Immature natural killer cell (primary cell): ENCODE measurements at regions not wholly inside any gene's neighbourhood (a gene's known extent, or its start where the extent isn't known, plus 50 kb on each side); places are given as distances from the start of the nearest gene placed in this dataset.
"Not testable (repeated sequence)": the region's sequence is repeated elsewhere in the genome, so short reads cannot be mapped to it uniquely, and the experiment has no call there.

Source experiments
- DNase-seq, 3 donors: peaks; one replicate each; pipeline ENCODE4 v3.0.0; 2022; ENCODE audit warnings: mixed read lengths in 1 of 3
- H3K27ac Mint-ChIP-seq, 6 donors: one replicate each; pipeline ENCODE4 v1.8.0; 2020; ENCODE audit warnings: mixed read lengths in 6 of 6, mild to moderate bottlenecking in 5 of 6, inconsistent platforms in 4 of 6, moderate library complexity in 3 of 6
- H3K27me3 Mint-ChIP-seq, 3 donors: one replicate each; pipeline ENCODE4 v1.8.0; 2020 to 2021; ENCODE audit warnings: low read depth in 3 of 3, mild to moderate bottlenecking in 3 of 3, mixed read lengths in 3 of 3, moderate library complexity in 3 of 3, inconsistent platforms in 1 of 3
- H3K36me3 Mint-ChIP-seq, 3 donors: one replicate each; pipeline ENCODE4 v1.8.0; 2020; ENCODE audit warnings: mixed read lengths in 3 of 3, inconsistent platforms in 2 of 3, mild to moderate bottlenecking in 2 of 3
- H3K4me1 Mint-ChIP-seq, 2 donors: one replicate each; pipeline ENCODE4 v1.8.0; 2020; ENCODE audit warnings: inconsistent platforms in 2 of 2, mild to moderate bottlenecking in 2 of 2, mixed read lengths in 2 of 2, moderate library complexity in 1 of 2
- H3K4me3 Mint-ChIP-seq, 5 donors: one replicate each; pipeline ENCODE4 v1.8.0; 2020; ENCODE audit warnings: mild to moderate bottlenecking in 5 of 5, mixed read lengths in 5 of 5, inconsistent platforms in 3 of 5, moderate library complexity in 3 of 5
- H3K9me3 Mint-ChIP-seq, 6 donors: one replicate each; pipeline ENCODE4 v1.8.0; 2020; ENCODE audit warnings: mild to moderate bottlenecking in 6 of 6, mixed read lengths in 6 of 6, inconsistent platforms in 4 of 6, moderate library complexity in 3 of 6

DNA sequence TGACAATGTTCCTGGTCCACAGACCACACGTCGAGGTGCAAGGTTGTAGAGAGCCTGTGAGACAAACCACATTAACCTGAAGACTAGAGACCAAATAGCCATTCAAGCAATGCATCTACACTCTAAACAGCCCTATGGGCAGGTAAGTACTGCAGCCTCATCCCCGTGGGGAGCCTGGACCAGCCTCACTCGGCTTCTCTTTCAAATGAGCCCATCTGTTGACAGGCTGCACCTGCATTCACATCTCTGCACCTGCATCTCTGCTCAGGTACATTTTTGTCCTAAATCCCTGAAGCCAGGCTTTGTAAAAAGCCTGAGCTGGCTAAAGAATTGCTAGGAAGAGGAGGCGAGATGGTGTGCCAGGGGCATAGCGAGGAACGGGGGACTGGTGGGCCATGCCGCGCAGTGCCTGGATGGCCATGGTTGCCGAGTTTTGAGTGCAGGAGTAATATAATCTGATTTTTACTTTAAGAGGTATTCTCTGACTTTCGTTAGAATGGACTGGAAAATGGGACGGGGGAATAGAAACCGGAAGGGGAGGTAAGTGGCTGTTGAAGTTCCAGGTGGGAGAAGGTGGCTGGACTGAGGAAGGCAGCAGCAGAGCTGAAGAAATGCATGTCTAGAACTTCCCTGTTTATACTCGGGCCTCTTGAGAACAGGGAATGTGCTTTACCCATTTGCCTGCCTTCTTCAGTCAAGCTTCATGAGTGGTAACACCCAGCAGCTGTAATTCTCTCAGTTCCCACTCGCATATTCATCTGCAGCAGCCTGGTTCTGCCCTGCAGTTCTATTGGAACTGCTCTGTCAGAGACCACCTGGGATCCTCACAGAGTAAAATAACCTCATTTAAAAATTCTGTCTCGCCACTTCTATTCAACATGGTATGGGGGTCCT, 226.4 kb downstream of the OPA1 start:
- Mint-ChIP-seq H3K36me3 (no peaks in the 10 kb centered on the region), H3K4me1 (no peaks in the 10 kb centered on the region), H3K27me3 (peaks cover 2 to 7% (median 6%) of the 10 kb centered on the region in 3 donors), H3K4me3 (no peak overlapping the region), H3K27ac (no peak overlapping the region), H3K9me3 (no peaks in the 10 kb centered on the region)
- DNase-seq: no peak

- no peak overlapping the region for H3K27ac Mint-ChIP-seq
- no peaks in the 10 kb centered on the region for H3K9me3 Mint-ChIP-seq
- H3K27me3 Mint-ChIP-seq: peaks cover 2 to 7% (median 6%) of the 10 kb centered on the region in 3 donors
- no peak overlapping the region for H3K4me3 Mint-ChIP-seq
- H3K4me1 Mint-ChIP-seq: no peaks in the 10 kb centered on the region
- no peaks in the 10 kb centered on the region for H3K36me3 Mint-ChIP-seq
- no peak for DNase-seq
Measured at GRCh38 chr3:193821151-193821668, 228.2 kb downstream of the OPA1 start.

- Mint-ChIP-seq H3K4me3 (no peak overlapping the region), H3K27me3 (peaks cover 0 to 9% (median 6%) of the 10 kb centered on the region in 3 donors), H3K4me1 (no peaks in the 10 kb centered on the region), H3K9me3 (no peaks in the 10 kb centered on the region), H3K36me3 (no peaks in the 10 kb centered on the region), H3K27ac (no peak overlapping the region)
- no peak for DNase-seq
Measured at GRCh38 chr3:193822492-193823212, 229.6 kb downstream of the OPA1 start.

DNA sequence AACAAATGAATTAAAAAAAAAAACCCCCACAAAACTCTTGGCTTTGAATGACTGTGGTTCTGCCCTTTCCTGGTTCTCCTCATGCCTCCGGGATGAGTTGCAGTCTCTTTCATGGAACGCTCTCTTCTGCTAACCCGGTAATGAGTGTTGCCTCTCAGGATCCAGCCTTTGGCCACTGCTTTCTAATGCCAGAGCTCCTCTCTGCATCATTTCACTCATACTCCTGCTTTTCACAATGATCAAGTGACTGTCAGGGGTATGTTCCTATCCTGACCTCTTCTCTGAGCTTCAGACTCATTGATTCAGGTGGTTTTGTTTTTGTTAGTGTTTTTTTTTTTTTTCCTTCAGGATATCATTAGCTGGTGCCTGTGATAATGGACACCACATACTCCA, 230.2 kb downstream of the OPA1 start:
- not testable (repeated sequence) for H3K36me3 Mint-ChIP-seq, DNase-seq, H3K4me1 Mint-ChIP-seq, H3K4me3 Mint-ChIP-seq, H3K9me3 Mint-ChIP-seq, H3K27me3 Mint-ChIP-seq, H3K27ac Mint-ChIP-seq

- Mint-ChIP-seq H3K9me3 (no peaks in the 10 kb centered on the region), H3K27ac (no peak overlapping the region), H3K36me3 (no peaks in the 10 kb centered on the region), H3K27me3 (peaks cover 3 to 10% (median 6%) of the 10 kb centered on the region in 3 donors), H3K4me1 (no peaks in the 10 kb centered on the region), H3K4me3 (no peak overlapping the region)
- DNase-seq: no peak
Measured at GRCh38 chr3:193824365-193824764, 231.4 kb downstream of the OPA1 start.

GRCh38 chr3:193825617-193826016, 232.6 kb downstream of the OPA1 start:
- Mint-ChIP-seq H3K27ac (no peak overlapping the region), H3K4me1 (no peaks in the 10 kb centered on the region), H3K36me3 (no peaks in the 10 kb centered on the region), H3K27me3 (peaks cover 5 to 13% (median 6%) of the 10 kb centered on the region in 3 donors), H3K4me3 (no peak overlapping the region), H3K9me3 (no peaks in the 10 kb centered on the region)
- DNase-seq: no peak

DNA sequence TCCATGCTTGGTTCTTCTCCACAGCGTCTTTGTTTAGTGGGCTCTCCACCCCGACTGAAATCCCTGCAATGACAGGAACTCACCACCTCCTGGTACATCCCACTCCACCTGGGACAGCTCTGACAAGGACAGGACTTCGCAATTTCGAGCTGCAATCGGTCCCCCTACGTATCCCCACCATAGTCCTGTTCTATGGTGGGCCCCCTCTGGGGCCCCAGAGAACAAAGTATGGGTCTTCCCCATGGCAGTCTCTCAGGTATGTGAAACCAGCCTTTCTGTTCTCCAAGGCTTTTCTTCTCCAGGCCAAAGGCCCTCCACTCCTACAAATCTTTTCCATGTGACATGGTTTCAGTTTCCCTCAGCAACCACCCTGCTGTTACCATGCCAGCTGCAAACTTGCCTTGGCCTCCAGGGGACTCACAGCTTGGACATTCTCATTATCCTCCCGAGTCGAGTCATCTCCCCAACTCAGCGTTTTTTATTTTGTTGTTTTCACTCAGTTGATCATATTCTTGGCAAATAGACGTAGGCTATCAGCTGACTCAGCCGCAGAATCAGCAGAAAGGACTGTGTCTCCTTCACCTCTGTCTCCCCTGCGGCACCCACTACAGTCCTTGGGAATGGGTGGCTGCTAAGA, 233.3 kb downstream of the OPA1 start:
- no peaks in the 10 kb centered on the region for H3K36me3 Mint-ChIP-seq
- H3K9me3 Mint-ChIP-seq: no peaks in the 10 kb centered on the region
- H3K27me3 Mint-ChIP-seq: peaks cover 5 to 11% (median 6%) of the 10 kb centered on the region in 3 donors
- no peak overlapping the region for H3K4me3 Mint-ChIP-seq
- DNase-seq: no peak
- H3K4me1 Mint-ChIP-seq: no peaks in the 10 kb centered on the region
- no peak overlapping the region for H3K27ac Mint-ChIP-seq

DNA sequence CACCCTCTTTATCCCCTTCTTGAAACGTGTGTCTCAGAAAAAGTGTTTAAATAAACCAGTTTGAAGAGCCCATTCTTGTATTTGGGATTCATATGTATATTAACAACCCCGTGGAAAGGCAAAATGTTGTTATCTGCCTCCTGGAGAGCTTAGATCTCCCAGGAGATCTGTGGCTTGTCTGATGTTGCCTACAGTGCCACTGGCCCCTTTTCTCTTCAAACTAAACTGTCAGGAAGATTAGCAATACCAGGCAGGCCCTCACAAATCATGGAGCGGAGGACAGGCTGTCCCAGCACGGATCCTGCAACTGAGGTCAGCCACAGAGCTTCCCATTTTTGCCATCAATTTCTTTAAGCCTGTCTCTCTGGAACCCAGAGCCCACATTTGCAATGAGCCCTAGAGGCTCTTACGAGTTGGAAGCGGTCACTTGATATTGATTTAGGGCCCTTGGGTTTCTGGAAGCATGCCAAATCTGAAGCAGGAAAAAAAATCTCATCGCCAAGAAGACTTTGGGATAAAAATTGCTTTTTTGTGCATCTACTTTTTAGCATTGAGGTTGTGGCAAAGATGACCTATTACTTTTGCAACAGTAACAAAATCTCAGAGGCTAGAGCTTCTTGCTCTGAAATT, 234.1 kb downstream of the OPA1 start:
- DNase-seq: no peak
- H3K27me3 Mint-ChIP-seq: peaks cover 5 to 11% (median 6%) of the 10 kb centered on the region in 3 donors
- H3K4me1 Mint-ChIP-seq: no peaks in the 10 kb centered on the region
- no peak overlapping the region for H3K27ac Mint-ChIP-seq
- no peak overlapping the region for H3K4me3 Mint-ChIP-seq
- H3K9me3 Mint-ChIP-seq: no peaks in the 10 kb centered on the region
- no peaks in the 10 kb centered on the region for H3K36me3 Mint-ChIP-seq

GRCh38 chr3:193827871-193828270, 234.9 kb downstream of the OPA1 start:
- H3K36me3 Mint-ChIP-seq: no peaks in the 10 kb centered on the region
- H3K9me3 Mint-ChIP-seq: no peaks in the 10 kb centered on the region

DNA sequence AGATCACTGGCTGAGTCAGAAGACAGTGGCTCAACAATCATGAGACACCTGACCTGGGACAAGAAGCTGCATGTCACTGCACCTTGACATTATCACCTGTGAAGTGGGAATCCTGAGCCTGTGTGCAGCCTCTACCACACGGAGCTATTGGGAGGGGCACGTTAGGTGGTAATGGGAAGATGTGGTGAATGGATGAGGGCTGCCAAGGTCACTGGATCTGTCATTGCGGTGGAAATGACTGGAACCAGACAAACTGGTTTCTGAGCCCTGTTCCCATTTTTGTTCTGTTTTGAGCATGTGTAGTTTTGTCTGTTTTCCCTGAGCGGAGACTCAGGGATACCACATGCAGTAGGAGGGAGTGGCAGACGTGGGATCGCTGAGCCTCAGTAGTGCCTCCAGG, 235.5 kb downstream of the OPA1 start:
- Mint-ChIP-seq H3K4me1 (no peaks in the 10 kb centered on the region), H3K27me3 (peaks cover 0 to 8% (median 5%) of the 10 kb centered on the region in 3 donors), H3K36me3 (no peaks in the 10 kb centered on the region), H3K4me3 (no peak overlapping the region), H3K27ac (no peak overlapping the region), H3K9me3 (peaks cover 0 to under 1% (median 0%) of the 10 kb centered on the region in 6 donors)
- no peak for DNase-seq

More at GRCh38 chr3:193827871-193828270, 234.9 kb downstream of the OPA1 start:
- H3K27me3 Mint-ChIP-seq: peaks cover 0 to 9% (median 5%) of the 10 kb centered on the region in 3 donors
- no peaks in the 10 kb centered on the region for H3K4me1 Mint-ChIP-seq
- no peak overlapping the region for H3K27ac Mint-ChIP-seq
- DNase-seq: no peak
- H3K4me3 Mint-ChIP-seq: no peak overlapping the region

GRCh38 chr3:193829781-193830180, 236.8 kb downstream of the OPA1 start:
- Mint-ChIP-seq H3K27ac (no peak overlapping the region), H3K9me3 (peaks cover 0 to 1% (median 0%) of the 10 kb centered on the region in 6 donors), H3K4me1 (no peaks in the 10 kb centered on the region), H3K27me3 (peaks cover 0 to 8% (median 5%) of the 10 kb centered on the region in 3 donors), H3K36me3 (no peaks in the 10 kb centered on the region), H3K4me3 (no peak overlapping the region)
- DNase-seq: no peak

GRCh38 chr3:193830791-193831191, 237.8 kb downstream of the OPA1 start:
- no peaks in the 10 kb centered on the region for H3K4me1 Mint-ChIP-seq
- no peak overlapping the region for H3K27ac Mint-ChIP-seq
- no peak for DNase-seq
- no peaks in the 10 kb centered on the region for H3K36me3 Mint-ChIP-seq
- H3K4me3 Mint-ChIP-seq: no peak overlapping the region
- peaks cover 0 to 14% (median 5%) of the 10 kb centered on the region in 3 donors for H3K27me3 Mint-ChIP-seq
- peaks cover 0 to 1% (median 0%) of the 10 kb centered on the region in 6 donors for H3K9me3 Mint-ChIP-seq
